SW 1271 (cell line): ENCODE measurements at regions not wholly inside any gene's neighbourhood (a gene's known extent, or its start where the extent isn't known, plus 50 kb on each side); places are given as distances from the start of the nearest gene placed in this dataset.

ENCODE experiments used
- DNase-seq, 2 experiments: peaks; one replicate each; lab custom pipeline; 2025; lab: John Stamatoyannopoulos, UW

GRCh38 chr18:73790587-73790986, 357.0 kb downstream of the FBXO15 start:
- no peak for DNase-seq

GRCh38 chr18:73787316-73787715, 360.3 kb downstream of the FBXO15 start:
- DNase-seq: no peak

GRCh38 chr18:73785300-73785699, 362.3 kb downstream of the FBXO15 start:
- DNase-seq: no peak

GRCh38 chr18:73784853-73785252, 362.8 kb downstream of the FBXO15 start:
- DNase-seq: no peak

- no peak for DNase-seq
These were observed 365.2 kb downstream of the FBXO15 start for GRCh38 chr18:73782405-73782804.

- no peak for DNase-seq
These were observed 367.4 kb downstream of the FBXO15 start for GRCh38 chr18:73780218-73780617.

- no peak for DNase-seq
These were observed 369.6 kb downstream of the FBXO15 start for GRCh38 chr18:73778032-73778359.

- no peak for DNase-seq
These were observed 370.1 kb downstream of the FBXO15 start for GRCh38 chr18:73777356-73778031.

- DNase-seq: no peak
These were observed 372.7 kb downstream of the FBXO15 start for GRCh38 chr18:73774811-73775509.

GRCh38 chr18:73768043-73768442, 379.6 kb downstream of the FBXO15 start:
- DNase-seq: no peak

GRCh38 chr18:73766910-73767515, 380.6 kb downstream of the FBXO15 start:
- DNase-seq: no peak

GRCh38 chr18:73758446-73758845, 389.2 kb downstream of the FBXO15 start:
- DNase-seq: no peak

GRCh38 chr18:73756256-73757091, 391.2 kb downstream of the FBXO15 start:
- no peak for DNase-seq

GRCh38 chr18:73752965-73753364, 394.7 kb downstream of the FBXO15 start:
- no peak for DNase-seq

GRCh38 chr18:73752546-73752945, 395.1 kb downstream of the FBXO15 start:
- no peak for DNase-seq

- no peak for DNase-seq
These were observed 397.6 kb downstream of the FBXO15 start for GRCh38 chr18:73750052-73750451.

GRCh38 chr18:73749304-73749703, 398.3 kb downstream of the FBXO15 start:
- no peak for DNase-seq

- no peak for DNase-seq
These were observed 398.9 kb downstream of the FBXO15 start for GRCh38 chr18:73748731-73749130.

GRCh38 chr18:73746101-73746500, 401.5 kb downstream of the FBXO15 start:
- no peak for DNase-seq

- no peak for DNase-seq
These were observed 404.7 kb downstream of the FBXO15 start for GRCh38 chr18:73742957-73743356.

GRCh38 chr18:73741946-73742345, 405.7 kb downstream of the FBXO15 start:
- no peak for DNase-seq

- DNase-seq: no peak
These were observed 408.5 kb downstream of the FBXO15 start for GRCh38 chr18:73739098-73739497.

GRCh38 chr18:73737990-73738389, 409.6 kb downstream of the FBXO15 start:
- no peak for DNase-seq
